Lower leg skin (tissue), 3 donors: ENCODE measurements at regions not wholly inside any gene's neighbourhood (a gene's known extent, or its start where the extent isn't known, plus 50 kb on each side); places are given as distances from the start of the nearest gene placed in this dataset.

Experiments
- CTCF ChIP-seq, 3 donors: fragments of 450-650 bp; IDR thresholded peaks; one replicate each; pipeline ENCODE4 v1.5.1; 2016; ENCODE audit warnings: antibody characterized with exemption in 3 of 3, mild to moderate bottlenecking in 3 of 3, moderate library complexity in 2 of 3
- POLR2A ChIP-seq, 2 donors: fragments of 450-650 bp; IDR thresholded peaks; one replicate each; pipeline ENCODE4 v1.6.1; 2016 to 2017; ENCODE audit warnings: antibody characterized with exemption in 2 of 2, mild to moderate bottlenecking in 1 of 2, moderate library complexity in 1 of 2

DNA sequence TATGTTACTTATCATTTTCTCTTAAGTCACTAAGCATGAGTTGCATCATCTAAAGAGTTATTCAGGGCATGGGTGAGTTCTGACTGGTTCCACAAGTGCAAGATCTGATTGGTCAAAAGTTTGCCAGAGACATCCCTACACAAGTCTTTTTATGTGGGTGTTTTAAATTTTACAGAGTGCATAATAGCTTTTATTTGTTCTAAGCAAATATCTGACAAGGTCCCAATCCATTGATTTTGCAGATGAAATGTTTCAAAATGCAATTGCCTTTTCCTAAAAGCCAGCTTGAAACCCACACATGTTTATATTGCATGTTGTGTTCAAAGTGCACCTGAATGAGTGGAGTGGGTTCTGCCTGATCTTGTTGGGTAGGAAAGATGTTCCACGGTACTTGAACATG lies 101.7 kb upstream of the PAX6 start:
- TF ChIP-seq CTCF (IDR thresholded peaks at IDR 0.05) (no peak), POLR2A (IDR thresholded peaks at IDR 0.05) (no peak)
